D721Med (cell line): ENCODE measurements at regions not wholly inside any gene's neighbourhood (a gene's known extent, or its start where the extent isn't known, plus 50 kb on each side); places are given as distances from the start of the nearest gene placed in this dataset.

ENCODE experiments used
- DNase-seq: peaks from one replicate; pipeline ENCODE4 v3.0.0; 2011; ENCODE audit warnings: low spot score; ENCODE audit not compliant: insufficient read length
- FAIRE-seq: peaks from 2 replicates; lab custom pipeline; 2011; peaks lifted over from hg19 to GRCh38; lab: Jason Lieb, UNC
- TF ChIP-seq, protein P1 (sequence below): IDR thresholded peaks from 2 replicates; pipeline ENCODE4 v1.5.1; 2012; ENCODE audit warnings: mild to moderate bottlenecking, control low read depth; ENCODE audit not compliant: insufficient read depth; ENCODE audit errors: missing control alignments

DNA sequence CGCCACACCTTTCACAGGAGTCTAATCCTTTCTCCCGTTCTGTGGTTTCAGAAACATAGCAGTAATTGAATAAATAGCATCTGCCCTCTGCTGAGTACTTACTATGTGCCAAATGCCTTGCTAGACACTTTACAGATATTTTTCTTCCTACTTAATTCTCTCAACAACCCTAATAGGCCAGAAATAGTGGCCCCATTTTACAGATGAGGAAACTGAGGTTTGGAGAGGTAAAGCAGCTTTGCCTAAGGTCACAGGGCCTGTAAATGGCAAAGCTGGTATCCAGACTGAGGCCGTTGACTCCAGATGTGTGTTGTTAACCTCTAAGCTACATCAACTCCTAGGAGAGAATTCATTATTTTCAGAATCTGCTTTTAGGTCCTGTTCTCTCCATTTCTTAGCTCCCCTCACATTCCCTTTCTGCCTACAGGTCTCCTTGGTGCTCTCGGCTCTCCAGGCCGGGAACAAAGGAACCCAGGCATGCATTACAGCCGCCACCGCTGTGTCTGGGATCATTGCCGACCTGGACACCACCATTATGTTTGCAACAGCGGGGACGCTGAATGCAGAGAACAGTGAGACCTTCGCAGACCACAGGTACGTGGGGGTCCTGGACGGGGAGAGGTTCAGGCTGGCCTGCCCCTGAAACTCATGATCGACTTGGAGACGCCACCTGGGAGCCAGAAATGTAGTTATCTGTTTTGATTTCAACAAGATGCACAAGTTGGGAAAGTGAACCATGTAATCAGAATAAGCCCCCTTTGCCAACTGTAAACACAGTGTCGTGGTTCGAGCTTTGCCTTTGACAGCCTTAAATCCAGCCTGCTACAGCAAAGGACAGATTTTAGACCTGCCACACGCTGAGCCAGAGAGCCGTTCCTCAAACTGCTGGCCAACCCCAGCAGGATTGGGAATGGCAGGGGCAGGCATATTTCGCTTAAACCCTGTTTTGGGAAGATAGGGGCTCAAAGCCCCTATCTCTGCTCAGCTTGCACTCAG lies 246.5 kb upstream of the TPM1 start:
- no peak for FAIRE-seq
- TF ChIP-seq, protein P1, sequence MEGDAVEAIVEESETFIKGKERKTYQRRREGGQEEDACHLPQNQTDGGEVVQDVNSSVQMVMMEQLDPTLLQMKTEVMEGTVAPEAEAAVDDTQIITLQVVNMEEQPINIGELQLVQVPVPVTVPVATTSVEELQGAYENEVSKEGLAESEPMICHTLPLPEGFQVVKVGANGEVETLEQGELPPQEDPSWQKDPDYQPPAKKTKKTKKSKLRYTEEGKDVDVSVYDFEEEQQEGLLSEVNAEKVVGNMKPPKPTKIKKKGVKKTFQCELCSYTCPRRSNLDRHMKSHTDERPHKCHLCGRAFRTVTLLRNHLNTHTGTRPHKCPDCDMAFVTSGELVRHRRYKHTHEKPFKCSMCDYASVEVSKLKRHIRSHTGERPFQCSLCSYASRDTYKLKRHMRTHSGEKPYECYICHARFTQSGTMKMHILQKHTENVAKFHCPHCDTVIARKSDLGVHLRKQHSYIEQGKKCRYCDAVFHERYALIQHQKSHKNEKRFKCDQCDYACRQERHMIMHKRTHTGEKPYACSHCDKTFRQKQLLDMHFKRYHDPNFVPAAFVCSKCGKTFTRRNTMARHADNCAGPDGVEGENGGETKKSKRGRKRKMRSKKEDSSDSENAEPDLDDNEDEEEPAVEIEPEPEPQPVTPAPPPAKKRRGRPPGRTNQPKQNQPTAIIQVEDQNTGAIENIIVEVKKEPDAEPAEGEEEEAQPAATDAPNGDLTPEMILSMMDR: no peak
- no peak for DNase-seq

DNA sequence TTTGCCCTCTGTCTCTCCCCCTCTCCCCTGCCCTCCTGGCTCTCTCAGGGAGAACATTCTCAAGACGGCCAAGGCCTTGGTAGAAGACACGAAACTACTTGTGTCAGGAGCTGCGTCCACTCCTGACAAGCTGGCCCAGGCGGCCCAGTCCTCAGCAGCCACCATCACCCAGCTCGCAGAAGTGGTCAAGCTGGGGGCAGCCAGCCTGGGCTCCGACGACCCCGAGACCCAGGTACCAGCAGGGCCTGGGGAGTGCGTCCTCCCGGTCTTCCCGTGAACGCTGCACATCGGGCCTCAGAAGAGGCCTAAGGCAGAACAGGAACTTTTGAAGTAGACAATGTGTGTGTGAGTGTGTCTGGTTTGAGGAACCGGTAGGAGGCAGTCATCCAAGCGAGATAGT lies 245.4 kb upstream of the TPM1 start:
- FAIRE-seq: no peak
- no peak for DNase-seq
- TF ChIP-seq, protein P1: no peak

DNA sequence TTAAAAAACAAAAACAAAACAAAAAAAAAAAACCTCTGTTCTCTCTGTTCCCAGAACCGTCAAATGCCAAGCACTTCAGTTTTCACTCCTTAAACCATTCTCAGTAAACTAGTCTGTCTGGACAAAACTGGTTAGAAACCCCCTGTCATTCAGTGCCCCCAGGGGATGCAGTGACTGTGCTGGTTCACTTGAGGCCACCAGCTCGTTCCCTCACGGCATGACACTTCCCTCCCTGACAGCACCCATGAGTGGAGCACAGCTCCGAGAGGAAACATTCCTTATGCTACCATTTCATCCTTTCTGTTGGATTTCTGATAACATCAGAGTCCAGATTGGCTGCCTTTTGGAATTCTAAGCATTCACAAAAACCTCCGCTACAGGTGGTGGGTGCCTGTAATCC lies 244.0 kb upstream of the TPM1 start:
- FAIRE-seq (no peak), DNase-seq (no peak)
- TF ChIP-seq, protein P1: no peak

DNA sequence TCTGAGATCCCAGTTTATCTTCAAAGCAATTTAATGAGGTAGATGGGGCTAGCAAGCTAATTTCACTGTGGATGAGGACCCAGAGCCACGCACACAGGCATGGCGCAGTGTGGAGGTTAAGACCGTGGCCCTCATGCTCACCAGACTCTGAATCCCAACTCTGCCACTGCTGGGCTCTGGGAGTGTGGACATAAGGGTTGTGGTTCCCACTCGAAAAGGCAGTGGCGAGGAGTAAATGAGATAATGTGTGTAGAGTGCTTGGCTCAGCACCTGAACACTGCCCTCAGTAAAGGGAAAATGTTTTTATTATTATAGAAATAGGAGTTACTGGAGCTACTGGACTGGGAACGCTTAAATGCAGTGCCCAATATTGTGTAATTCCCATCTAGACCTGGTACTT lies 243.5 kb upstream of the TPM1 start:
- TF ChIP-seq, protein P1: no peak
- no peak for FAIRE-seq
- no peak for DNase-seq

DNA sequence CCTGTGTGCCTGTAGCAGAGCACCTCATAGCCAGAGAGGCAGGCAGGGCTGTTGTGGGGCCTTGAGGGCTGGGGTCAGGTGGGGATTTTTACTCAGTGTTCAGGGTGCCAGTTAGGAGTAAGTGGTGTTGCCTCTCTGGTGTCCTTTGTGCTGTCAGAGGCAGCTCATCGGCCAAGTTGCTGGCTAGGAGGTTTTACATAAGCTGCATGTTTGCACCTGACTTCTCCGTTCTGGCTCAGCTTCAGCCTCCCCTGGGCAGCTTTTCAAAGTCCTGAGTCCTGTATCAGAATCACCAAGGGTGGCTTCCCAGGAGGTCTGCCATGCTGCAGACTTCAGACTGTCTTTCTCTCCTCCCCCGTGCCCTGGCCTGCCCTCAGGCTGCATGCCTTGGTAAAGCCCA lies 242.6 kb upstream of the TPM1 start:
- TF ChIP-seq, protein P1: no peak
- FAIRE-seq: no peak

DNA sequence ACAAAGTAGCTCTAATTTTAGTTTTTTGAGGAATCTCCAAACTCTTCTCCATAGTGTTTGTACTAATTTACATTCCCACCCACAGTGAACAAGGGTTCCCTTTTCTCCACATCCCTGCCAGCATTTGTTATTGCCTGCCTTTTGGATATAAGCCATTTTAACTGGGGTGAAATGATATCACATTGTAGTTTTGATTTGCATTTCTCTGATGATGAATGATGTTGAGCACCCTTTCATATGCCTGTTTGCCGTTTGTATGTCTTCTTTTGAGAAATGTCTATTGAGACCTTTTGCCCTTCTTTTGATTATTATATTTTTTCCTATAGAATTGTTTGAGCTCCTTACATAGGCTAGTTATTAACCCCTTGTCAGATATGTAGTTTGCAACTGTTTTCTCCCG lies 239.9 kb upstream of the TPM1 start:
- DNase-seq: no peak
- FAIRE-seq: no peak
- TF ChIP-seq, protein P1: no peak

More for the DNA sequence above, 242.6 kb upstream of the TPM1 start:
- no peak for DNase-seq
